ENCODE measurements at regions not wholly inside any gene's neighbourhood (a gene's known extent, or its start where the extent isn't known, plus 50 kb on each side); places are given as distances from the start of the nearest gene placed in this dataset.

DNA sequence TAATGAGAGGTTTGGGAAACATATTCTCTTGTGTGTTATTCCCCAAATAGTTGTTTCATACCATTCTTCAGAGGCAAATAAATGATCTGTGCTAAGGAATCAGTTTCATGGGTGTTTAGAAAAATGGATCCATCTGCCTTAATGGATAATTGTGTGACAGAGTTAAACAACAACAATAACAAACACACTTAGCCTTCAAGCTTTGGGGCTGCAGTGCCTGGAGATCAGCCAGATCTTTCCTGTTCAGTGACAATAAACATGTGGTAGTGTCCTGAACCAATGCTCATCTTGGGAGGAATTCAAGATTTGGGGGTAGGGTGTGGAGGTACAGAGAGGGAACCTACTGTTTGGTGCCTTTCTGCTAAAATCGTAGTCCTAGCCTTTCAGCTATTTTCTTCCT is 93.7 kb upstream of the PRICKLE1 start:
- no peak for DNase-seq (ENCODE audit: low spot score in 2 of 2)
- WGBS, 2 donors = 78 to 85% methylated on average over 1 of the region's 1 CpG

DNA sequence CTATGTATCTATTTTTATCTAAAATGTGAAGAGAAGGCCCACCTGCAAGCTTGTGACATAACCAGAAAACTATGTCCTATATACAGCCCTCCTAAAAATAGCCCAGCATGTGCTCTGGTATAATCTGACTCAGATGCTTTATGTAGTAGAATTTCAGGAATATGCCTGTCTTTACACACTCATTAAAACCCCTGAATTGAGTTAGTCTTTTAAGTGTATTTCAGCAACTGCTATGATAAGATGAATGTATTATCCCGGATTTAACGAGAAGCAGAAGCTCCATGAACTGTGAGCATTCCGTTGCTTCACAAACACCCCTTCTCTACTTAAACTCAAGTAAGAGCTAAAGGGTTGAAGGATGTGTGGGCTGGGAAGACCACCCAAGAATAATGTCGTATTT is 89.9 kb upstream of the PRICKLE1 start:
- WGBS, 2 donors = 55 to 56% methylated on average over 4 of the region's 4 CpGs

More for the DNA sequence above, 93.7 kb upstream of the PRICKLE1 start:
- intact Hi-C loops (cut with DNase I; ENCODE audit: low total_unique reads) = no loop called here
- H3K4me3 ChIP-seq (ENCODE audit: low read depth, poor library complexity, severe bottlenecking) = no peak overlapping the region
- TF ChIP-seq, protein P1, sequence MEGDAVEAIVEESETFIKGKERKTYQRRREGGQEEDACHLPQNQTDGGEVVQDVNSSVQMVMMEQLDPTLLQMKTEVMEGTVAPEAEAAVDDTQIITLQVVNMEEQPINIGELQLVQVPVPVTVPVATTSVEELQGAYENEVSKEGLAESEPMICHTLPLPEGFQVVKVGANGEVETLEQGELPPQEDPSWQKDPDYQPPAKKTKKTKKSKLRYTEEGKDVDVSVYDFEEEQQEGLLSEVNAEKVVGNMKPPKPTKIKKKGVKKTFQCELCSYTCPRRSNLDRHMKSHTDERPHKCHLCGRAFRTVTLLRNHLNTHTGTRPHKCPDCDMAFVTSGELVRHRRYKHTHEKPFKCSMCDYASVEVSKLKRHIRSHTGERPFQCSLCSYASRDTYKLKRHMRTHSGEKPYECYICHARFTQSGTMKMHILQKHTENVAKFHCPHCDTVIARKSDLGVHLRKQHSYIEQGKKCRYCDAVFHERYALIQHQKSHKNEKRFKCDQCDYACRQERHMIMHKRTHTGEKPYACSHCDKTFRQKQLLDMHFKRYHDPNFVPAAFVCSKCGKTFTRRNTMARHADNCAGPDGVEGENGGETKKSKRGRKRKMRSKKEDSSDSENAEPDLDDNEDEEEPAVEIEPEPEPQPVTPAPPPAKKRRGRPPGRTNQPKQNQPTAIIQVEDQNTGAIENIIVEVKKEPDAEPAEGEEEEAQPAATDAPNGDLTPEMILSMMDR (IDR thresholded peaks at IDR 0.05) = no peak
- no peak for TF ChIP-seq POLR2A (IDR thresholded peaks at IDR 0.05)

DNA sequence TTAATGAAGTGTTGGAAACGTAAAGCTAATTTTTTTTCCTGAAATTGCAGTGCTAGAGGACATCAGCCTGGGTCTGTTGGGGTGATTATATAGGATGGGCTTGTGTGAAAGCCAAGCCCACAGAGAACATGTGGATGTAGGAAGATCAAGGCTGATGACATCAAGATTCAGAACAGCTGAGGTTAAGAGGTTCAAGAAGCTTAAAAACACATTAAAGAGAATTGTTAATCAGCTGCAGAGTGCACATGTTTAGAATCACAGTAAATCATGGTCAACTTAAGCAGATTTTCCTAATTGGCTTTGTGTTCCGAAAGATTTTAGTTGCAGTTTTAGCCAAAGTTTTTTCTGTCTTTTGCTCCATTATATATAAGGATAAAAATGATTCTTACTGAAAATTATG is 87.9 kb upstream of the PRICKLE1 start:
- no peak for DNase-seq (ENCODE audit: low spot score in 2 of 2)
- WGBS, 2 donors = 70 to 72% methylated on average over 2 of the region's 2 CpGs

More for the DNA sequence above, 89.9 kb upstream of the PRICKLE1 start:
- no peak overlapping the region for H3K4me3 ChIP-seq (ENCODE audit: low read depth, poor library complexity, severe bottlenecking)
- DNase-seq (ENCODE audit: low spot score in 2 of 2) = no peak
- TF ChIP-seq POLR2A (IDR thresholded peaks at IDR 0.05) = no peak
- TF ChIP-seq, protein P1 (IDR thresholded peaks at IDR 0.05) = no peak
- intact Hi-C loops (cut with DNase I; ENCODE audit: low total_unique reads) = no loop called here

DNA sequence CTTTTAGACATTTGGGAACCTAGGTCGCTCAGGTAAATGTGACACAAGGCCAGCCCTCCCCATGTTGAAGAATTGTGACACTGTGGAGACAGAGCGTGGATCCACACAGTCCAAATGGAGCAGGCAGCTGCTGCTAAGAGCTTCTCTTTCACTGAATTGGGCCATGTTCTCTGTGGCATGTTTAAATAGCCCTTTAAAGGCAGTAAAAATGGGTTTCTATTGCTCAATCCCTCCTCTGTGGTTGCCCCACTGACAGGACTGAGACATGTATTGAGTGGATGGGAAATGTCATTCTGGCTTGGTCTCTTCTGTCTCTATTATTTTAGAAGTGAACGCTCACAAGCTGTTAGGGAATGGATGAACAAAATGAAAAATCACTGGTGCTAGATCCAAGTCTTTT is 84.0 kb upstream of the PRICKLE1 start:
- DNase-seq (ENCODE audit: low spot score in 2 of 2) = no peak
- intact Hi-C loops (cut with DNase I; ENCODE audit: low total_unique reads) = no loop called here
- H3K4me3 ChIP-seq (ENCODE audit: low read depth, poor library complexity, severe bottlenecking) = no peak overlapping the region
- 83 to 89% methylated on average over 3 of the region's 3 CpGs for WGBS, 2 donors
- TF ChIP-seq POLR2A (IDR thresholded peaks at IDR 0.05) = no peak
- TF ChIP-seq, protein P1 (IDR thresholded peaks at IDR 0.05) = no peak

More for the DNA sequence above, 87.9 kb upstream of the PRICKLE1 start:
- intact Hi-C loops (cut with DNase I; ENCODE audit: low total_unique reads) = no loop called here
- H3K4me3 ChIP-seq (ENCODE audit: low read depth, poor library complexity, severe bottlenecking) = no peak overlapping the region
- TF ChIP-seq, protein P1 (IDR thresholded peaks at IDR 0.05) = no peak
- no peak for TF ChIP-seq POLR2A (IDR thresholded peaks at IDR 0.05)

DNA sequence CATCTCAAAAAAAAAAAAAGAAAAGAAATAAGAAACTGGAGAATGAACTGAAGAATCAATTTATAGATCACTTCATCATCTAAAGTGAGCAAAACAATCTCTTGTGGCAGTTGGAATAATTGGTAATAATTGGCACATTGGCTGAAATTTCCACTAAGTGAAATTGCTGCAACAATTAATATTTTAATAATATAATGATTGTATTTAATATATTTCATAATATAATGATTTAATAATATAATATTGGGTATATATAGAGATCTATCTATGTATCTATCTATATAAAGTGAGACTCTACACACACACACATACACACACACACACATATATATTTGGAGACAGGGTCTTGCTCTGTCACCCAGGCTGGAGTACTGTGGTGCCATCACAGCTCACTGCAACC is 81.2 kb upstream of the PRICKLE1 start:
- DNase-seq (ENCODE audit: low spot score in 2 of 2) = no peak
- no peak overlapping the region for H3K4me3 ChIP-seq (ENCODE audit: low read depth, poor library complexity, severe bottlenecking)
- intact Hi-C loops (cut with DNase I; ENCODE audit: low total_unique reads) = no loop called here
- TF ChIP-seq, protein P1 (IDR thresholded peaks at IDR 0.05) = no peak
- TF ChIP-seq POLR2A (IDR thresholded peaks at IDR 0.05) = no peak

DNA sequence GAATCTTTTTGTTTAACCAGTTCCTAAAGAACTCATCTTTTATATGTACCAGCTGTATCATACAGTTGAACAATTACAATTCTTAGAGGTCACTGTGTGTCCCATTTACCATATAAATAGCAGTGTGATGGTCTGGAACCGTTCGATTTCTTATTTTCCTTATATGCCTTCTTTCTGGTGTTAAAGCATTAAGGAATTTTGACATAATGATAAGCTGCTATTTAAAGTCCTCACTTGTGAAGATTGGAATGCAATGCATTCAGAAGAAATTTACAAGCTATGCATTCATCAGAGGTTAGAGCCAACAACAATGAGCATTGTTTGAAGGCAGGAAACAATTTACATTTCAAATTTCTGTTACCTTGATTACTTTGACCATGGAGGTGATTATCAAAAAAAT is 80.0 kb upstream of the PRICKLE1 start:
- H3K4me3 ChIP-seq (ENCODE audit: low read depth, poor library complexity, severe bottlenecking) = no peak overlapping the region
- no peak for DNase-seq (ENCODE audit: low spot score in 2 of 2)
- TF ChIP-seq, protein P1 (IDR thresholded peaks at IDR 0.05) = no peak
- no peak for TF ChIP-seq POLR2A (IDR thresholded peaks at IDR 0.05)
- 22 to 23% methylated on average over 2 of the region's 2 CpGs for WGBS, 2 donors
- intact Hi-C loops (cut with DNase I; ENCODE audit: low total_unique reads) = no loop called here
